SK-N-SH (cell line): ENCODE measurements at regions not wholly inside any gene's neighbourhood (a gene's known extent, or its start where the extent isn't known, plus 50 kb on each side); places are given as distances from the start of the nearest gene placed in this dataset.

Experiments
- EZH2phosphoT487 ChIP-seq: fragments of 200-600 bp; sonication (generic); IDR thresholded peaks from 2 replicates; pipeline ENCODE4 v1.6.1; 2017; ENCODE audit warnings: low read depth, mixed run types, mild to moderate bottlenecking, antibody characterized with exemption, moderate library complexity, borderline replicate concordance
- GATA2 ChIP-seq: sonication (generic); formaldehyde crosslinking; IDR thresholded peaks from 2 replicates; pipeline ENCODE4 v1.5.0; 2020; ENCODE audit warnings: mild to moderate bottlenecking, missing genetic modification reagents
- NFIC ChIP-seq: IDR thresholded peaks from 2 replicates; pipeline ENCODE4 v1.4.0; 2012; ENCODE audit warnings: borderline replicate concordance
- NRF1 ChIP-seq: IDR thresholded peaks from 2 replicates; pipeline ENCODE4 v1.6.1; 2012; ENCODE audit warnings: low read depth, mild to moderate bottlenecking, low read length
- POLR2AphosphoS5 ChIP-seq: IDR thresholded peaks from 2 replicates; pipeline ENCODE4 v1.6.1; 2012; ENCODE audit warnings: low read depth, low read length
- SIN3A ChIP-seq: IDR thresholded peaks from 2 replicates; pipeline ENCODE4 v1.6.1; 2012; ENCODE audit warnings: low read depth, mild to moderate bottlenecking, low read length, moderate library complexity, borderline replicate concordance
- SMC3 ChIP-seq: IDR thresholded peaks from 2 replicates; pipeline ENCODE4 v1.6.1; 2012; ENCODE audit warnings: low read depth, low read length, improper control_type of control experiment
- TF ChIP-seq, protein P1 (sequence below): fragments of 200-600 bp; sonication (generic); IDR thresholded peaks from 2 replicates; pipeline ENCODE4 v1.6.1; 2017; ENCODE audit warnings: antibody characterized with exemption, mild to moderate bottlenecking, moderate library complexity
- TF ChIP-seq, protein P2 (sequence below): IDR thresholded peaks from 2 replicates; pipeline ENCODE4 v1.4.0; 2012; ENCODE audit warnings: low read depth
- TF ChIP-seq, protein P3 (sequence below): fragments of 150-350 bp; IDR thresholded peaks from 2 replicates; pipeline ENCODE4 v1.6.1; 2016; ENCODE audit warnings: mild to moderate bottlenecking, low read depth, low read length
- TF ChIP-seq, protein P4 (sequence below): IDR thresholded peaks from 2 replicates; pipeline ENCODE4; 2012

DNA sequence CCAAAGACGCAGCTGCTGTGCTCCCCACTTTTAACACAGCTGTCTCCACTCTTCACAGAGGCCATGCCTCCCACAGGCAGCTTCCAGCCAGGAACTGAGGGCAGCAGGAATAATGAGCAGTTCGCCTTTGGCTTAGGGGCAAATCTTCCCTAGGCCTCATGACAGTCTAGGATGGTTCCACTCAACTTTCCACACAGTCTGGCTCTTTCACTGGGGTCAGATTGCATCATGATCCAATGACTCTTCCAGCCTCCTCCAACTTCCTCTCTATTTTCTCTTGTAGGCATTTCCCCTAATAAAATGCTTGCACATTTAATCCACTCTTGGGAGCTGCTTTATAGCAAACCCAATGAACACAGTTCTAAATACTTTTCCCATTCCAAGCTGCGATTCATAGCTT lies 271.6 kb upstream of the ATP2B1 start:
- TF ChIP-seq, protein P1, sequence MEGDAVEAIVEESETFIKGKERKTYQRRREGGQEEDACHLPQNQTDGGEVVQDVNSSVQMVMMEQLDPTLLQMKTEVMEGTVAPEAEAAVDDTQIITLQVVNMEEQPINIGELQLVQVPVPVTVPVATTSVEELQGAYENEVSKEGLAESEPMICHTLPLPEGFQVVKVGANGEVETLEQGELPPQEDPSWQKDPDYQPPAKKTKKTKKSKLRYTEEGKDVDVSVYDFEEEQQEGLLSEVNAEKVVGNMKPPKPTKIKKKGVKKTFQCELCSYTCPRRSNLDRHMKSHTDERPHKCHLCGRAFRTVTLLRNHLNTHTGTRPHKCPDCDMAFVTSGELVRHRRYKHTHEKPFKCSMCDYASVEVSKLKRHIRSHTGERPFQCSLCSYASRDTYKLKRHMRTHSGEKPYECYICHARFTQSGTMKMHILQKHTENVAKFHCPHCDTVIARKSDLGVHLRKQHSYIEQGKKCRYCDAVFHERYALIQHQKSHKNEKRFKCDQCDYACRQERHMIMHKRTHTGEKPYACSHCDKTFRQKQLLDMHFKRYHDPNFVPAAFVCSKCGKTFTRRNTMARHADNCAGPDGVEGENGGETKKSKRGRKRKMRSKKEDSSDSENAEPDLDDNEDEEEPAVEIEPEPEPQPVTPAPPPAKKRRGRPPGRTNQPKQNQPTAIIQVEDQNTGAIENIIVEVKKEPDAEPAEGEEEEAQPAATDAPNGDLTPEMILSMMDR: no peak
- TF ChIP-seq NRF1: no peak
- no peak for TF ChIP-seq SMC3
- TF ChIP-seq, protein P2, sequence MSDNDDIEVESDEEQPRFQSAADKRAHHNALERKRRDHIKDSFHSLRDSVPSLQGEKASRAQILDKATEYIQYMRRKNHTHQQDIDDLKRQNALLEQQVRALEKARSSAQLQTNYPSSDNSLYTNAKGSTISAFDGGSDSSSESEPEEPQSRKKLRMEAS: no peak
- TF ChIP-seq, protein P3, sequence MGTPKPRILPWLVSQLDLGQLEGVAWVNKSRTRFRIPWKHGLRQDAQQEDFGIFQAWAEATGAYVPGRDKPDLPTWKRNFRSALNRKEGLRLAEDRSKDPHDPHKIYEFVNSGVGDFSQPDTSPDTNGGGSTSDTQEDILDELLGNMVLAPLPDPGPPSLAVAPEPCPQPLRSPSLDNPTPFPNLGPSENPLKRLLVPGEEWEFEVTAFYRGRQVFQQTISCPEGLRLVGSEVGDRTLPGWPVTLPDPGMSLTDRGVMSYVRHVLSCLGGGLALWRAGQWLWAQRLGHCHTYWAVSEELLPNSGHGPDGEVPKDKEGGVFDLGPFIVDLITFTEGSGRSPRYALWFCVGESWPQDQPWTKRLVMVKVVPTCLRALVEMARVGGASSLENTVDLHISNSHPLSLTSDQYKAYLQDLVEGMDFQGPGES: no peak
- TF ChIP-seq, protein P4, sequence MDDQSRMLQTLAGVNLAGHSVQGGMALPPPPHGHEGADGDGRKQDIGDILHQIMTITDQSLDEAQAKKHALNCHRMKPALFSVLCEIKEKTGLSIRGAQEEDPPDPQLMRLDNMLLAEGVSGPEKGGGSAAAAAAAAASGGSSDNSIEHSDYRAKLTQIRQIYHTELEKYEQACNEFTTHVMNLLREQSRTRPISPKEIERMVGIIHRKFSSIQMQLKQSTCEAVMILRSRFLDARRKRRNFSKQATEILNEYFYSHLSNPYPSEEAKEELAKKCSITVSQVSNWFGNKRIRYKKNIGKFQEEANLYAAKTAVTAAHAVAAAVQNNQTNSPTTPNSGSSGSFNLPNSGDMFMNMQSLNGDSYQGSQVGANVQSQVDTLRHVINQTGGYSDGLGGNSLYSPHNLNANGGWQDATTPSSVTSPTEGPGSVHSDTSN: no peak
- no peak for TF ChIP-seq GATA2 (CRISPR knock-in tag)
- TF ChIP-seq POLR2AphosphoS5: no peak
- no peak for TF ChIP-seq EZH2phosphoT487
- TF ChIP-seq SIN3A: no peak
- no peak for TF ChIP-seq NFIC
